H1 (cell line): ENCODE measurements at regions not wholly inside any gene's neighbourhood (a gene's known extent, or its start where the extent isn't known, plus 50 kb on each side); places are given as distances from the start of the nearest gene placed in this dataset.

Experiments
- CTCF ChIA-PET: fragments of 300-600 bp; sonication (Branson Sonifier 250); formaldehyde crosslinking; loops from one replicate; lab custom pipeline; 2021; ENCODE audit not compliant: partially characterized antibody; lab: Charles Lee
- POLR2A ChIA-PET: fragments of 300-600 bp; sonication (Branson Sonifier 250); formaldehyde crosslinking; loops from one replicate; lab custom pipeline; 2021; ENCODE audit warnings: inconsistent platforms; ENCODE audit not compliant: partially characterized antibody; lab: Charles Lee
- DNase-seq, 2 experiments: peaks; one replicate each; pipeline versions ENCODE4 v3.0.0 to v3.0.0-alpha.2; 2010 to 2022; ENCODE audit warnings: low spot score in 2 of 2, low read depth in 1 of 2, mixed read lengths in 1 of 2
- FAIRE-seq: peaks from 2 replicates; lab custom pipeline; 2011; peaks lifted over from hg19 to GRCh38; lab: Jason Lieb, UNC
- H2AFZ ChIP-seq: 2 replicates; pipeline ENCODE4 v1.8.1; 2012; ENCODE audit warnings: low read length, inconsistent platforms
- H2AK5ac ChIP-seq: 2 replicates; pipeline ENCODE4 v1.6.1; 2013; ENCODE audit warnings: low read depth, low read length
- H2BK120ac ChIP-seq: replicated peaks from 2 replicates; pipeline ENCODE3; 2013; ENCODE audit warnings: low read depth, low read length, inconsistent platforms
- H2BK12ac ChIP-seq: 2 replicates; pipeline ENCODE4 v1.6.1; 2013; ENCODE audit warnings: low read depth, low read length
- H2BK15ac ChIP-seq: 2 replicates; pipeline ENCODE4 v1.6.1; 2013; ENCODE audit warnings: low read length
- H2BK20ac ChIP-seq: 2 replicates; pipeline ENCODE4 v1.6.1; 2013; ENCODE audit warnings: low read length
- H2BK5ac ChIP-seq: 2 replicates; pipeline ENCODE4 v1.6.1; 2013; ENCODE audit warnings: low read depth, low read length
- H3K14ac ChIP-seq: 2 replicates; pipeline ENCODE4 v1.6.1; 2013; ENCODE audit warnings: inconsistent platforms; ENCODE audit not compliant: insufficient read length
- H3K18ac ChIP-seq: 2 replicates; pipeline ENCODE4 v1.6.1; 2013; ENCODE audit warnings: low read length; ENCODE audit errors: extremely low read depth
- H3K23ac ChIP-seq: 2 replicates; pipeline ENCODE4 v1.6.1; 2013; ENCODE audit warnings: inconsistent platforms; ENCODE audit not compliant: insufficient read length
- H3K23me2 ChIP-seq: 2 replicates; pipeline ENCODE4 v1.6.1; 2013; ENCODE audit warnings: low read depth, low read length
- H3K27ac ChIP-seq: 2 replicates; pipeline ENCODE4 v1.6.1; 2011; ENCODE audit warnings: low read depth, low read length, inconsistent platforms
- H3K27me3 ChIP-seq, 4 experiments: replicated peaks in 1 of 4; 1 replicate in 1 of 4; 2 replicates in 3 of 4; pipeline versions ENCODE4 v1.6.1 to v1.8.1; 2011 to 2013; ENCODE audit warnings: low read length in 3 of 4, mild to moderate bottlenecking in 3 of 4, inconsistent platforms in 2 of 4, mixed read lengths in 2 of 4, moderate library complexity in 1 of 4; ENCODE audit not compliant: control insufficient read depth in 3 of 4, insufficient read depth in 3 of 4; ENCODE audit errors: extremely low read depth in 1 of 4
- H3K36me3 ChIP-seq, 4 experiments: 2 replicates each; pipeline versions ENCODE4 v1.6.1 to v1.8.1; 2011 to 2013; ENCODE audit warnings: mild to moderate bottlenecking in 4 of 4, low read length in 3 of 4, moderate library complexity in 2 of 4, control low read depth in 1 of 4, inconsistent platforms in 1 of 4; ENCODE audit not compliant: insufficient read depth in 4 of 4, control insufficient read depth in 2 of 4
- H3K4ac ChIP-seq: replicated peaks from 2 replicates; pipeline ENCODE3; 2013; ENCODE audit warnings: low read length, low read depth, mixed read lengths, inconsistent platforms; ENCODE audit not compliant: insufficient read length
- H3K4me1 ChIP-seq, 4 experiments: replicated peaks in 1 of 4; 1 replicate in 1 of 4; 2 replicates in 3 of 4; pipeline versions ENCODE4 v1.6.1 to v1.8.1; 2011 to 2013; ENCODE audit warnings: low read length in 3 of 4, inconsistent platforms in 2 of 4, mixed read lengths in 1 of 4; ENCODE audit not compliant: insufficient read depth in 4 of 4, control insufficient read depth in 3 of 4
- H3K4me2 ChIP-seq, 2 experiments: 2 replicates each; pipeline versions ENCODE4 v1.6.1 to v1.8.1; 2011 to 2013; ENCODE audit warnings: low read depth in 2 of 2, low read length in 2 of 2, control low read depth in 1 of 2, inconsistent platforms in 1 of 2, mild to moderate bottlenecking in 1 of 2; ENCODE audit not compliant: insufficient read depth in 1 of 2
- H3K4me3 ChIP-seq, 4 experiments: fragments of 200-600, 300-600 bp in 1 of 4; sonication (generic), shearing (Covaris generic), sonication (Bioruptor Twin) in 1 of 4; 2 replicates each; pipeline versions ENCODE4 v1.5.1 to v1.8.1; 2011 to 2016; ENCODE audit warnings: low read length in 4 of 4, low read depth in 3 of 4, control low read depth in 2 of 4, inconsistent platforms in 2 of 4, mild to moderate bottlenecking in 2 of 4, mixed read lengths in 1 of 4, moderate library complexity in 1 of 4; ENCODE audit not compliant: insufficient read depth in 2 of 4; ENCODE audit errors: extremely low read depth in 1 of 4
- H3K56ac ChIP-seq: replicated peaks from 2 replicates; pipeline ENCODE3; 2013; ENCODE audit warnings: low read depth, mild to moderate bottlenecking, mixed read lengths, low read length, inconsistent platforms; ENCODE audit not compliant: insufficient read length
- H3K79me1 ChIP-seq: 2 replicates; pipeline ENCODE4 v1.6.1; 2013; ENCODE audit warnings: low read depth, low read length, control low read depth
- H3K79me2 ChIP-seq, 2 experiments: 2 replicates each; pipeline versions ENCODE4 v1.6.1 to v1.8.1; 2012 to 2013; ENCODE audit warnings: low read length in 2 of 2, mild to moderate bottlenecking in 2 of 2, inconsistent platforms in 1 of 2; ENCODE audit not compliant: insufficient read depth in 2 of 2, control insufficient read depth in 1 of 2
- H3K9ac ChIP-seq, 4 experiments: replicated peaks in 1 of 4; 1 replicate in 1 of 4; 2 replicates in 3 of 4; pipeline versions ENCODE4 v1.6.1 to v1.8.1; 2011 to 2013; ENCODE audit warnings: low read depth in 3 of 4, low read length in 3 of 4, control low read depth in 2 of 4, mild to moderate bottlenecking in 2 of 4, moderate library complexity in 2 of 4, inconsistent platforms in 1 of 4; ENCODE audit errors: extremely low read depth in 1 of 4
- H3K9me3 ChIP-seq, 2 experiments: 2 replicates each; pipeline versions ENCODE4 v1.6.1 to v1.8.1; 2012 to 2013; ENCODE audit warnings: mild to moderate bottlenecking in 2 of 2, moderate library complexity in 2 of 2, control low read depth in 1 of 2, inconsistent platforms in 1 of 2, low read depth in 1 of 2, low read length in 1 of 2, mixed read lengths in 1 of 2; ENCODE audit not compliant: insufficient read depth in 2 of 2
- H4K20me1 ChIP-seq, 2 experiments: replicated peaks in 1 of 2; 2 replicates each; pipeline versions ENCODE3 to v1.8.1; 2011 to 2013; ENCODE audit warnings: inconsistent platforms in 2 of 2, low read length in 2 of 2, mild to moderate bottlenecking in 1 of 2; ENCODE audit not compliant: insufficient read depth in 2 of 2, control insufficient read depth in 1 of 2
- H4K5ac ChIP-seq: 2 replicates; pipeline ENCODE4 v1.6.1; 2013; ENCODE audit warnings: low read length, low read depth, mixed read lengths, inconsistent platforms; ENCODE audit not compliant: insufficient read length
- H4K8ac ChIP-seq: 2 replicates; pipeline ENCODE4 v1.8.0; 2013; ENCODE audit warnings: mild to moderate bottlenecking, moderate library complexity, low read length, inconsistent platforms; ENCODE audit not compliant: insufficient read depth; ENCODE audit errors: extremely low read depth
- H4K91ac ChIP-seq: replicated peaks from 2 replicates; pipeline ENCODE3; 2013; ENCODE audit warnings: low read length, mixed read lengths, inconsistent platforms; ENCODE audit not compliant: insufficient read length
- BACH1 ChIP-seq: IDR thresholded peaks from 2 replicates; pipeline ENCODE4 v1.6.1; 2012; ENCODE audit warnings: low read length, improper control_type of control experiment
- CBX8 ChIP-seq: fragments of 300-800, 300-1000 bp; sonication (generic); IDR thresholded peaks from 2 replicates; pipeline ENCODE4 v1.7.1; 2016; ENCODE audit warnings: low read depth, low read length, borderline replicate concordance
- CHD1 ChIP-seq: IDR thresholded peaks from 2 replicates; pipeline ENCODE4 v1.6.1; 2012; ENCODE audit warnings: low read depth, low read length, improper control_type of control experiment
- EGR1 ChIP-seq: IDR thresholded peaks from 2 replicates; pipeline ENCODE4 v1.6.1; 2011; ENCODE audit warnings: low read depth, low read length, borderline replicate concordance
- HDAC6 ChIP-seq: IDR thresholded peaks from one replicate; pipeline ENCODE4 v1.7.1; 2012; ENCODE audit warnings: low read depth, mild to moderate bottlenecking, inconsistent platforms, low read length, moderate library complexity
- JUN ChIP-seq: IDR thresholded peaks from 2 replicates; pipeline ENCODE4 v1.6.1; 2011; ENCODE audit warnings: low read depth, mild to moderate bottlenecking, improper control_type of control experiment, low read length
- KDM1A ChIP-seq: fragments of 200-600, 300-600 bp; sonication (generic); IDR thresholded peaks from 2 replicates; pipeline ENCODE4 v1.7.1; 2016; ENCODE audit warnings: mild to moderate bottlenecking, low read length, borderline replicate concordance
- PHF8 ChIP-seq: fragments of 200-600 bp; sonication (generic); conservative IDR thresholded peaks from 2 replicates; pipeline ENCODE4 v1.7.1; 2012; ENCODE audit warnings: low read depth, mild to moderate bottlenecking, inconsistent platforms, low read length, moderate library complexity
- POLR2A ChIP-seq, 2 experiments: IDR thresholded peaks; 1 replicate in 1 of 2; 2 replicates in 1 of 2; pipeline ENCODE4 v1.6.1; 2011; ENCODE audit warnings: low read depth in 2 of 2, low read length in 2 of 2, mild to moderate bottlenecking in 2 of 2; ENCODE audit errors: control extremely low read depth in 1 of 2
- RFX5 ChIP-seq: IDR thresholded peaks from 2 replicates; pipeline ENCODE4 v1.6.1; 2011; ENCODE audit warnings: low read depth, low read length, improper control_type of control experiment, borderline replicate concordance
- SIX5 ChIP-seq: IDR thresholded peaks from 2 replicates; pipeline ENCODE4 v1.6.1; 2011; ENCODE audit warnings: mild to moderate bottlenecking, low read depth, low read length
- SP4 ChIP-seq: IDR thresholded peaks from 2 replicates; pipeline ENCODE4 v1.6.1; 2012; ENCODE audit warnings: low read length, inconsistent platforms
- SRF ChIP-seq: IDR thresholded peaks from 2 replicates; pipeline ENCODE4 v1.6.1; 2011; ENCODE audit warnings: mild to moderate bottlenecking, low read depth, low read length, moderate library complexity
- TCF12 ChIP-seq: IDR thresholded peaks from 2 replicates; pipeline ENCODE4 v1.6.1; 2011; ENCODE audit warnings: low read depth, mild to moderate bottlenecking, low read length
- YY1 ChIP-seq: IDR thresholded peaks from 2 replicates; pipeline ENCODE4 v1.6.1; 2011; ENCODE audit warnings: low read depth, mild to moderate bottlenecking, low read length
- WGBS, 2 experiments: shearing (Covaris generic) in 1 of 2; methylation state at CpG; one replicate each; pipeline versions ENCODE4 v1.1.6 to v1.1.7; 2013 to 2015; ENCODE audit warnings: low lambda C conversion rate in 2 of 2, mixed read lengths in 2 of 2, inconsistent platforms in 1 of 2, low coverage in 1 of 2, missing lambda C conversion rate in 1 of 2; ENCODE audit not compliant: insufficient replicate concordance in 2 of 2, insufficient coverage in 1 of 2, insufficient read length in 1 of 2; ENCODE audit errors: extremely low coverage in 1 of 2, missing lambda C conversion rate in 1 of 2; 5-methylcytosine and 5-hydroxymethylcytosine counted together

DNA sequence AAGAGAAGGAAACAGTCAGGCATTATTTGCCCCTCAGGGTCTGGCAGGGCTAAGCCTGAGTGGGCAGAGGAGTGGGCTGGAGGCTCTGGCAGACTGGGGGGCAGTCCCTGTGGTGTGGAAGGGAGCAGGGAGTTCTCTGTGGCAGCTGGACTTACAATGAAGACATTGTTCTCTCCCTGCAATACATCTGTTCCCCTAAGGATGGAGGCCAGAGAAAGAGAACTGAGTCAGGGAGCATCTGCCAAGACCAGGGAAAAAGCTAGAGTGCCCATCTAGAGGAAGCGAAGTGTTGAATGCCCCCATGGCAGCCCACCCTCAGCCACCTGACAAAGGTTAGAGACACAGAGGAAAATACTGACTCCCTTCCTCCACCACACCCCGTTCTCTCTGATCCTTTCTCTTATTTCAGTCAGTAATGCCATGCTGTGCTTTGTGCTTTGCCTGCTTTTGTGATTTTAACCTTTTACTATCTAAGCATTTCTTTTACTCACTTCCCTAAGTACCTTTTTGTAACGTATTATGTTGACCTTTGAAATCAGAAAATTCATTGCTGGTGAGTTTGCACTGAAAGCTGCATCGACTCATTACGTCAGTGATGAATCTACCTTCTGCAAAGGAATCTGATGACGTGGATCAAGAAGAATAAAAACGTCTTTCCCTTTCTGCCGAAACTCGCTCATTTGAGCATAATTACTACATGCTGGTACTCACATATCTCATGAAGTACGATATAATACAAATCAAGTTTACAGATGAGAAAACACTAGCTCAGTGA, 76.0 kb downstream of the ACTL7B start:
- Histone ChIP-seq H3K23ac (no peak overlapping the region), H2AFZ (no peak overlapping the region), H3K79me1 (no peaks in the 10 kb centered on the region), H3K9ac (no peak overlapping the region), H4K5ac (no peak overlapping the region), H3K18ac (no peak overlapping the region), H2BK5ac (no peak overlapping the region), H3K14ac (no peak overlapping the region), H2BK20ac (no peak overlapping the region), H3K23me2 (no peaks in the 10 kb centered on the region), H3K4me1 (peaks cover 0 to 15% (median 3%) of the 10 kb centered on the region in 4 experiments; a peak in 4 of 7 replicates), H4K91ac (no peak overlapping the region), H3K36me3 (no peaks in the 10 kb centered on the region), H2AK5ac (no peak overlapping the region), H2BK12ac (no peak overlapping the region), H3K27ac (no peak overlapping the region), H3K56ac (no peak overlapping the region), H3K27me3 (peaks cover 0 to 6% (median 1%) of the 10 kb centered on the region in 4 experiments; a peak in 2 of 7 replicates), H2BK120ac (no peak overlapping the region), H4K8ac (no peak overlapping the region), H2BK15ac (no peak overlapping the region), H4K20me1 (no peaks in the 10 kb centered on the region), H3K9me3 (no peaks in the 10 kb centered on the region), H3K4ac (no peak overlapping the region), H3K79me2 (no peaks in the 10 kb centered on the region), H3K4me3 (no peak overlapping the region), H3K4me2 (no peak overlapping the region)
- CTCF ChIA-PET: interaction anchor here (1.6 to 3.0 kb wide), 2 partner anchors 11 to 18 kb away, joined by 6 to 13 read pairs; no protein-coding TSS in a partner anchor
- TF ChIP-seq JUN (no peak), YY1 (no peak), SIX5 (no peak), CBX8 (no peak), TCF12 (no peak), SP4 (no peak), KDM1A (no peak), SRF (no peak), PHF8 (no peak), POLR2A (IDR thresholded peaks at IDR 0.05; ENCODE audit: control extremely low read depth in 1 of 2, low read depth in 2 of 2, low read length in 2 of 2) (no peak), HDAC6 (no peak), CHD1 (no peak), RFX5 (no peak), EGR1 (no peak), BACH1 (no peak)
- POLR2A ChIA-PET: no interaction called here
- WGBS, 2 experiments: 70% methylated on average over 10 of the region's 10 CpGs; no CpG with 5 or more reads in 1 of the 2 experiments
- DNase-seq: no peak
- FAIRE-seq: no peak
